ENCODE measurements at regions not wholly inside any gene's neighbourhood (a gene's known extent, or its start where the extent isn't known, plus 50 kb on each side); places are given as distances from the start of the nearest gene placed in this dataset.

DNA sequence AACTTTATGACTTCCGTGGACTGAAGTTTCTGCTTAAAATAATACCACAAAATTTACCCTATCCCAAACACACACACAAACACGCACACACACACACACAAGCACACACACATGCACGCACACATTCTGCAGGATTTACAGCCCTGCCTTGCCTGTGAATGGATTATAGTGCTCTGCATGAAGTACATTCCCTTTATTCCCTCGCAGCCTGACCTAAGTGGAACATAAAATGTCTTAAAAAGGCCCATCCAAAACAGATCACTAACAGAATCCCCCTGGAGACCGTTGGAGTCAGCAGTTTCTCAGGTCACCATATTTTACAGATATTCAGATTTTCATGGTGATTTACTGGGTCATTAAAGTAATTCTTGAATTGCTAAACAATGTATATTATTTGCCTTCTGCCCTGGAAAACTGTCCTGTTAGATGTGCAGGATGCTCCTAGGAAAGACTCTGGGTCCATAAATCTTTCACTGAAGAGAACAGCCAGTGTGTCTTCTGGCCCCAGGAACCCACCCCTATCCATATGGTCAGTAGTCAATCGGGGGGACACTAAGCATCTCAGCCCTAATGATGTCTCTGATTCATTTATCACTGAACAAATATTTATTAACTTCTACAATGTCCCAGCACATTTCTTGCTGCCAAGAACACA lies 587.7 kb upstream of the BOD1L1 start:
- TF ChIP-seq POLR2A (IDR thresholded peaks at IDR 0.05) (no peak), POLR2AphosphoS5 (IDR thresholded peaks at IDR 0.05) (no peak), CTCF (IDR thresholded peaks at IDR 0.05 in 8 of 11, conservative IDR thresholded peaks at IDR 0.05 in 3 of 11) (no peak)
- 79 to 84% (median 80%) methylated on average over 6 of the region's 6 CpGs for WGBS, 5 donors
- intact Hi-C loops (cut with DNase I; ENCODE audit: low total_unique reads): no loop called here
- no peak for DNase-seq
- H3K4me1 ChIP-seq: no peaks in the 10 kb centered on the region
- H3K4me3 ChIP-seq: no peak overlapping the region
- no peaks in the 10 kb centered on the region for H3K36me3 ChIP-seq
- no peaks in the 10 kb centered on the region for H3K27me3 ChIP-seq (replicated peaks in 1 of 7)
- H3K9me3 ChIP-seq: peaks cover 0 to 23% (median 9%) of the 10 kb centered on the region in 8 donors
- H3K27ac ChIP-seq: no peak overlapping the region

GRCh38 chr4:14217401-14217800 lies 589.9 kb upstream of the BOD1L1 start:
- TF ChIP-seq POLR2AphosphoS5 (IDR thresholded peaks at IDR 0.05) (no peak), CTCF (IDR thresholded peaks at IDR 0.05 in 8 of 11, conservative IDR thresholded peaks at IDR 0.05 in 3 of 11) (no peak), POLR2A (IDR thresholded peaks at IDR 0.05) (no peak)
- WGBS, 5 donors: 81 to 92% (median 85%) methylated on average over 3 of the region's 3 CpGs
- intact Hi-C loops (cut with DNase I; ENCODE audit: low total_unique reads): no loop called here

GRCh38 chr4:14218641-14219040 lies 591.1 kb upstream of the BOD1L1 start:
- Histone ChIP-seq H3K9me3 (no peaks in the 10 kb centered on the region), H3K27ac (no peak overlapping the region), H3K4me1 (no peaks in the 10 kb centered on the region), H3K4me3 (no peak overlapping the region), H3K36me3 (no peaks in the 10 kb centered on the region), H3K27me3 (replicated peaks in 1 of 7) (no peaks in the 10 kb centered on the region)
- no peak for TF ChIP-seq CTCF (IDR thresholded peaks at IDR 0.05 in 8 of 11, conservative IDR thresholded peaks at IDR 0.05 in 3 of 11)
- no peak for TF ChIP-seq POLR2AphosphoS5 (IDR thresholded peaks at IDR 0.05)
- no peak for TF ChIP-seq POLR2A (IDR thresholded peaks at IDR 0.05)
- 93 to 97% (median 94%) methylated on average over 4 of the region's 4 CpGs for WGBS, 5 donors
- intact Hi-C loops (cut with DNase I; ENCODE audit: low total_unique reads): no loop called here
- no peak for DNase-seq

More at GRCh38 chr4:14217401-14217800, 589.9 kb upstream of the BOD1L1 start:
- Histone ChIP-seq H3K27me3 (replicated peaks in 1 of 7) (no peaks in the 10 kb centered on the region), H3K9me3 (peaks cover 0 to 11% (median 7%) of the 10 kb centered on the region in 8 donors), H3K4me3 (no peak overlapping the region), H3K4me1 (no peaks in the 10 kb centered on the region), H3K27ac (no peak overlapping the region), H3K36me3 (no peaks in the 10 kb centered on the region)
- DNase-seq: no peak

DNA sequence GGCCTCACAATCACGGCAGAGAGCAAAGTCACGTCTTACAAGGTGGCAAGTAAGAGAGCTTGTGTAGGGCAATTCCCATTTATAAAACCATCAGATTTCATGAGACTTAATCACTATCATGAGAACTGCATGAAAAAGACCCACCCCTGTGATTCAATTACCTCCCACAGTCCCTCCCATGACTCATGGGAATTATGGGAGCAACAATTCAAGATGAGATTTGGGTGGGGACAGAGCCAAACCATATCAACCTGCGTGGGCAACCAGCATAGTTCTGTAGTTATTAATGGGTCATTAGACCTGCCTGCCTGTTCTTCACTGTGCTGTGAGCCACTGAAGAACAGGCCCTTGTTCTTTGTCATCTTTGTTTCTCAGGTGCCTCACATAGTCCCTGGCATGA lies 593.7 kb upstream of the BOD1L1 start:
- TF ChIP-seq CTCF (IDR thresholded peaks at IDR 0.05 in 8 of 11, conservative IDR thresholded peaks at IDR 0.05 in 3 of 11) (no peak), POLR2A (IDR thresholded peaks at IDR 0.05) (no peak), POLR2AphosphoS5 (IDR thresholded peaks at IDR 0.05) (no peak)
- H3K27me3 ChIP-seq (replicated peaks in 1 of 7): no peaks in the 10 kb centered on the region
- no peaks in the 10 kb centered on the region for H3K36me3 ChIP-seq
- no peak for DNase-seq
- H3K9me3 ChIP-seq: no peaks in the 10 kb centered on the region
- no peak overlapping the region for H3K27ac ChIP-seq
- H3K4me1 ChIP-seq: no peaks in the 10 kb centered on the region
- 87 to 95% (median 89%) methylated on average over 3 of the region's 3 CpGs for WGBS, 5 donors
- intact Hi-C loops (cut with DNase I; ENCODE audit: low total_unique reads): no loop called here
- no peak overlapping the region for H3K4me3 ChIP-seq

Data from spleen (tissue), 11 donors.